GM21529 (cell line): ENCODE measurements at regions not wholly inside any gene's neighbourhood (a gene's known extent, or its start where the extent isn't known, plus 50 kb on each side); places are given as distances from the start of the nearest gene placed in this dataset.

Source experiments
- ATAC-seq: cut with Tn5 transposase; IDR thresholded peaks from one replicate; pipeline ENCODE4 v1.9.1; 2021; ENCODE audit not compliant: unreplicated experiment

GRCh38 chr18:25455159-25455558 lies 103.2 kb upstream of the ZNF521 start:
- no peak for ATAC-seq

GRCh38 chr18:25454730-25455129 lies 102.8 kb upstream of the ZNF521 start:
- no peak for ATAC-seq

- no peak for ATAC-seq
These were observed 102.3 kb upstream of the ZNF521 start for GRCh38 chr18:25454270-25454659.

GRCh38 chr18:25453556-25454269 lies 101.7 kb upstream of the ZNF521 start:
- no peak for ATAC-seq

GRCh38 chr18:25451077-25451658 lies 99.2 kb upstream of the ZNF521 start:
- ATAC-seq = no peak

- no peak for ATAC-seq
These were observed 97.1 kb upstream of the ZNF521 start for GRCh38 chr18:25449046-25449445.

- no peak for ATAC-seq
These were observed 95.0 kb upstream of the ZNF521 start for GRCh38 chr18:25446972-25447371.

- ATAC-seq = no peak
These were observed 93.5 kb upstream of the ZNF521 start for GRCh38 chr18:25445430-25445829.

- ATAC-seq = no peak
These were observed 91.8 kb upstream of the ZNF521 start for GRCh38 chr18:25443776-25444175.

GRCh38 chr18:25435149-25435782 lies 83.3 kb upstream of the ZNF521 start:
- no peak for ATAC-seq

- no peak for ATAC-seq
These were observed 82.8 kb upstream of the ZNF521 start for GRCh38 chr18:25434745-25435144.

GRCh38 chr18:25433590-25433989 lies 81.6 kb upstream of the ZNF521 start:
- ATAC-seq = no peak

- ATAC-seq = no peak
These were observed 73.1 kb upstream of the ZNF521 start for GRCh38 chr18:25425024-25425423.

- no peak for ATAC-seq
These were observed 71.8 kb upstream of the ZNF521 start for GRCh38 chr18:25423760-25424159.

- ATAC-seq = no peak
These were observed 71.3 kb upstream of the ZNF521 start for GRCh38 chr18:25423267-25423666.

GRCh38 chr18:25422230-25422629 lies 70.3 kb upstream of the ZNF521 start:
- ATAC-seq = no peak

- ATAC-seq = no peak
These were observed 68.3 kb upstream of the ZNF521 start for GRCh38 chr18:25420077-25420825.

GRCh38 chr18:25416374-25416773 lies 64.4 kb upstream of the ZNF521 start:
- ATAC-seq = no peak

- no peak for ATAC-seq
These were observed 58.0 kb upstream of the ZNF521 start for GRCh38 chr18:25409971-25410370.

GRCh38 chr18:25408293-25408692 lies 56.3 kb upstream of the ZNF521 start:
- ATAC-seq = no peak
